NT2/D1 (cell line): ENCODE measurements at regions not wholly inside any gene's neighbourhood (a gene's known extent, or its start where the extent isn't known, plus 50 kb on each side); places are given as distances from the start of the nearest gene placed in this dataset.

Experiments
- SUZ12 ChIP-seq: IDR thresholded peaks from 2 replicates; pipeline ENCODE4 v1.6.1; 2011; ENCODE audit not compliant: insufficient read length, insufficient read depth; ENCODE audit errors: extremely low read depth
- YY1 ChIP-seq: IDR thresholded peaks from 2 replicates; pipeline ENCODE4 v1.6.1; 2011; ENCODE audit not compliant: insufficient read length, insufficient read depth
- ZNF274 ChIP-seq: IDR thresholded peaks from 2 replicates; pipeline ENCODE4 v1.6.1; 2011; ENCODE audit warnings: mild to moderate bottlenecking, low read depth, low read length

GRCh38 chr21:27582246-27582947, 615.5 kb upstream of the ADAMTS5 start:
- TF ChIP-seq YY1 (no peak), ZNF274 (no peak), SUZ12 (no peak)
